Endothelial cell of hepatic sinusoid (primary cell): ENCODE measurements at regions not wholly inside any gene's neighbourhood (a gene's known extent, or its start where the extent isn't known, plus 50 kb on each side); places are given as distances from the start of the nearest gene placed in this dataset.

Source experiments
- in situ Hi-C: cut with HindIII; loops from 2 replicates; pipeline ENCODE4 v1.10.0; 2017; ENCODE audit warnings: low sequenced_read_pairs

- in situ Hi-C loops, result no loop called here
Measured at GRCh38 chr2:19725392-19725791, 176.4 kb downstream of the TTC32 start.

- in situ Hi-C loops, result no loop called here
Measured at GRCh38 chr2:19723021-19723420, 178.8 kb downstream of the TTC32 start.

- in situ Hi-C loops, result no loop called here
Measured at GRCh38 chr2:19722531-19722971, 179.2 kb downstream of the TTC32 start.

- in situ Hi-C loops, result no loop called here
Measured at GRCh38 chr2:19720306-19720705, 181.5 kb downstream of the TTC32 start.

GRCh38 chr2:19719540-19719939 lies 182.2 kb downstream of the TTC32 start:
- in situ Hi-C loops, result no loop called here

GRCh38 chr2:19717446-19717845 lies 184.3 kb downstream of the TTC32 start:
- in situ Hi-C loops, result no loop called here

- in situ Hi-C loops, result no loop called here
Measured at GRCh38 chr2:19714926-19715325, 186.9 kb downstream of the TTC32 start.

- in situ Hi-C loops, result no loop called here
Measured at GRCh38 chr2:19712850-19713249, 188.9 kb downstream of the TTC32 start.

- in situ Hi-C loops, result no loop called here
Measured at GRCh38 chr2:19711470-19712372, 190.1 kb downstream of the TTC32 start.

- in situ Hi-C loops, result no loop called here
Measured at GRCh38 chr2:19710230-19710629, 191.6 kb downstream of the TTC32 start.

- in situ Hi-C loops, result no loop called here
Measured at GRCh38 chr2:19709553-19709952, 192.2 kb downstream of the TTC32 start.

GRCh38 chr2:19708776-19709175 lies 193.0 kb downstream of the TTC32 start:
- in situ Hi-C loops, result no loop called here

- in situ Hi-C loops, result no loop called here
Measured at GRCh38 chr2:19706332-19706731, 195.5 kb downstream of the TTC32 start.

- in situ Hi-C loops, result no loop called here
Measured at GRCh38 chr2:19702267-19702666, 199.5 kb downstream of the TTC32 start.

- in situ Hi-C loops, result no loop called here
Measured at GRCh38 chr2:19700861-19701585, 200.8 kb downstream of the TTC32 start.

- in situ Hi-C loops, result no loop called here
Measured at GRCh38 chr2:19697131-19697530, 204.7 kb downstream of the TTC32 start.

GRCh38 chr2:19695706-19696105 lies 206.1 kb downstream of the TTC32 start:
- in situ Hi-C loops, result no loop called here

GRCh38 chr2:19691892-19692291 lies 209.9 kb downstream of the TTC32 start:
- in situ Hi-C loops, result no loop called here

- in situ Hi-C loops, result no loop called here
Measured at GRCh38 chr2:19690429-19690828, 211.4 kb downstream of the TTC32 start.

GRCh38 chr2:19689646-19690168 lies 212.1 kb downstream of the TTC32 start:
- in situ Hi-C loops, result no loop called here

GRCh38 chr2:19688059-19688458 lies 213.7 kb downstream of the TTC32 start:
- in situ Hi-C loops, result no loop called here
